ENCODE measurements at regions not wholly inside any gene's neighbourhood (a gene's known extent, or its start where the extent isn't known, plus 50 kb on each side); places are given as distances from the start of the nearest gene placed in this dataset.

- Histone ChIP-seq H3K4me2 (ENCODE audit: low read depth, low read length) (no peak overlapping the region), H3K23ac (ENCODE audit: low read depth, low read length) (no peak overlapping the region), H3K18ac (ENCODE audit: low read depth, low read length) (no peak overlapping the region), H3K4me3 (ENCODE audit: insufficient read depth, low read depth, low read length) (no peak overlapping the region), H2BK120ac (ENCODE audit: low read depth, low read length) (no peak overlapping the region), H3K36me3 (ENCODE audit: control insufficient read depth, insufficient read depth, low read length) (no peaks in the 10 kb centered on the region), H3K27ac (ENCODE audit: insufficient read depth, low read length) (no peak overlapping the region), H3K14ac (replicated peaks; ENCODE audit: low read depth, low read length) (no peak overlapping the region), H2BK5ac (ENCODE audit: low read depth, low read length, poor library complexity, severe bottlenecking) (no peak overlapping the region), H4K91ac (ENCODE audit: insufficient read depth, low read depth, low read length) (no peak overlapping the region), H3K27me3 (ENCODE audit: control insufficient read depth, insufficient read depth, low read length) (no peaks in the 10 kb centered on the region), H2AK5ac (ENCODE audit: low read depth, low read length) (no peak overlapping the region), H3K9ac (ENCODE audit: low read depth, low read length) (no peak overlapping the region), H3K56ac (ENCODE audit: extremely low read depth, insufficient read depth, low read length) (no peak overlapping the region), H2AFZ (replicated peaks; ENCODE audit: low read length, poor library complexity) (no peak overlapping the region), H3K9me1 (ENCODE audit: insufficient read depth, low read length) (no peaks in the 10 kb centered on the region), H3K9me3 (ENCODE audit: control insufficient read depth, insufficient read depth, low read length) (no peaks in the 10 kb centered on the region), H2AK9ac (replicated peaks; ENCODE audit: low read depth, low read length, poor library complexity) (no peak overlapping the region), H4K5ac (ENCODE audit: low read depth, low read length) (no peak overlapping the region), H3K4ac (ENCODE audit: low read depth, low read length) (no peak overlapping the region), H3K4me1 (ENCODE audit: control insufficient read depth, insufficient read depth, low read length) (no peaks in the 10 kb centered on the region), H3K79me1 (ENCODE audit: low read depth in 1 of 2, low read length in 2 of 2) (no peaks in the 10 kb centered on the region), H2BK20ac (ENCODE audit: low read depth, low read length) (no peak overlapping the region), H4K8ac (ENCODE audit: low read depth in 2 of 2, low read length in 2 of 2) (no peak overlapping the region), H2BK15ac (ENCODE audit: low read depth, low read length) (no peak overlapping the region), H4K20me1 (ENCODE audit: insufficient read depth, low read length) (no peaks in the 10 kb centered on the region)
- intact Hi-C loops (cut with micrococcal nuclease) (no loop called here), in situ Hi-C loops (cut with MboI; ENCODE audit: low sequenced_read_pairs) (no loop called here), dilution Hi-C loops (cut with HindIII; ENCODE audit: low sequenced_read_pairs, unreplicated experiment) (no loop called here)
- DNase-seq (no peak), ATAC-seq (ENCODE audit: low read depth) (no peak)
- POLR2A ChIA-PET (ENCODE audit: unreplicated experiment) = no interaction called here
- no CpG with 5 or more reads among the region's 2 CpGs for WGBS, 2 experiments (ENCODE audit: extremely low coverage in 2 of 2, insufficient read length in 1 of 2)
- TF ChIP-seq USF2 (IDR thresholded peaks at IDR 0.05; ENCODE audit: low read depth, low read length) (no peak), CHD1 (IDR thresholded peaks at IDR 0.05; ENCODE audit: low read depth, low read length) (no peak), CEBPB (IDR thresholded peaks at IDR 0.05; ENCODE audit: low read depth, low read length) (no peak), RFX5 (IDR thresholded peaks at IDR 0.05; ENCODE audit: low read depth, low read length) (no peak), MXI1 (IDR thresholded peaks at IDR 0.05; ENCODE audit: borderline replicate concordance, low read depth, low read length) (no peak), CTCF (conservative IDR thresholded peaks at IDR 0.05; ENCODE audit: low read depth, low read length) (no peak), MAZ (IDR thresholded peaks at IDR 0.05; ENCODE audit: borderline replicate concordance, low read depth, low read length) (no peak), BHLHE40 (IDR thresholded peaks at IDR 0.05; ENCODE audit: low read depth, low read length) (no peak), NFE2L2 (IDR thresholded peaks at IDR 0.05; ENCODE audit: low read depth, low read length) (no peak), FOS (IDR thresholded peaks at IDR 0.05; ENCODE audit: low read depth, low read length) (no peak), MAFK (IDR thresholded peaks at IDR 0.05; ENCODE audit: low read depth, low read length) (no peak), RAD21 (IDR thresholded peaks at IDR 0.05; ENCODE audit: low read length) (no peak), POLR2A (IDR thresholded peaks at IDR 0.05; ENCODE audit: low read depth, low read length) (no peak), SMC3 (IDR thresholded peaks at IDR 0.05; ENCODE audit: low read depth, low read length) (no peak), RCOR1 (IDR thresholded peaks at IDR 0.05; ENCODE audit: insufficient replicate concordance, low read length) (no peak), ELK1 (IDR thresholded peaks at IDR 0.05; ENCODE audit: borderline replicate concordance, low read depth, low read length) (no peak)
- CTCF ChIA-PET = no interaction called here
- BruUV-seq (replicated peaks) = no TSS peak
Observed at GRCh38 chr15:61530769-61531168, 301.7 kb upstream of the RORA start.
